ENCODE measurements at regions not wholly inside any gene's neighbourhood (a gene's known extent, or its start where the extent isn't known, plus 50 kb on each side); places are given as distances from the start of the nearest gene placed in this dataset.

DNA sequence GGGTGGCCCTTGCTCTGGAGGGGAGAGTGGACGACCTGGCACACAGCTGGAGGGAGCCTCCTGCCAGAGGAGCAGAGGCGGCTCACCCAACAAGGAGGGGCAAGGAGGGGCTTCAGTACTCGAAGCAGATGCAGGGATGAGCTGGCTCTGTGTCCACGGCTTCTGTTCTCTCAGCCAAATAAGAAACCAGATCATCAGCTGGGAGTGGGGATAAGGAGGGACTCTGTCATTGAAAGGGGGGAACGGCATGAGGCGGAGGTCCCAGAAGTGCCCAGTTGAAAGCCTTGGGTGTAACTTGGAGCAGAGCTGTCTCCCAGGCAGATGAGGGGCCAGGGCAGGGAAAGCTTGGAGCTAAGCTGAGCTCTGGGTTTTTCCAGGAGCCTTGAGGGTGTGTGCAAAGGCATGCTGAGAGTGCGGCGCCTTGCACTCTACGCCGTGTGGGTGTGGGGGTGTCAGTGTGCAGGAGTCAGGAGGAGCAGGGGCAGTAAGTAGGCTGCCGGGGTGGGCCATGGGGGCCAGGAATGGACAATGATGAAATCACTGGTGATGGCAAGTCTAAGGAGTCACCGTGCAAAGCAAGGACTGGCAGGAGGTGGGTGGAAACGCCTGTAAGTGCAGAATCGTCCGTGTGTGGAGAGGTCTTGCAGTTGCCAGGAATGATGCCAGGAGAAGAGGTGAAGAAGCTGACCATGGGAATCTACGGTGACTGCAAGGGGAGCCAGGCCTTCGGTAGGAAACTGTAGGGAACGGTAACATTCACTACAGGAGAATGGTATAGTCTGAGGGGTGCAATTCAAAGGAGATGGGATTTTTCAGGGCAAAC is 85.4 kb upstream of the FOXQ1 start:
- TF ChIP-seq SIN3A (IDR thresholded peaks at IDR 0.05; ENCODE audit: low read depth) (no peak), ELF1 (IDR thresholded peaks at IDR 0.05; ENCODE audit: borderline replicate concordance, low read depth) (no peak)
- Histone ChIP-seq H3K9me3 (ENCODE audit: control insufficient read depth in 1 of 2, insufficient read depth in 1 of 2, low read depth in 1 of 2, low read length in 2 of 2) (no peaks in the 10 kb centered on the region), H3K4me2 (ENCODE audit: low read length) (no peak overlapping the region), H3K36me3 (ENCODE audit: control insufficient read depth in 1 of 2, insufficient read depth in 2 of 2, low read length in 2 of 2) (no peaks in the 10 kb centered on the region), H3K9me2 (ENCODE audit: insufficient read depth) (no peaks in the 10 kb centered on the region), H4K20me1 (ENCODE audit: insufficient read depth) (no peaks in the 10 kb centered on the region), H3K27me3 (ENCODE audit: insufficient read depth, low read length) (peaks cover 7% of the 10 kb centered on the region; the same call in 1 of the 2 replicates), H3K4me1 (ENCODE audit: control insufficient read depth in 1 of 2, insufficient read depth in 2 of 2, low read length in 2 of 2) (no peaks in the 10 kb centered on the region), H3K4me3 (replicated peaks in 1 of 2; ENCODE audit: low read depth in 1 of 2, low read length in 2 of 2) (no peak overlapping the region), H3K27ac (ENCODE audit: low read depth, low read length) (no peak overlapping the region), H3K79me2 (ENCODE audit: insufficient read depth, low read length) (no peaks in the 10 kb centered on the region), H2AFZ (ENCODE audit: low read depth, low read length, poor library complexity, severe bottlenecking) (no peak overlapping the region), H3K9ac (ENCODE audit: low read length) (no peak overlapping the region)
- no peak for ATAC-seq
- no TSS peak for BruUV-seq (replicated peaks)
- ChIA-PET POLR2A (no interaction called here), CTCF (no interaction called here), RAD21 (ENCODE audit: low non-redundant PET in 1 of 2, low total read pairs in 2 of 2, uncharacterized antibody in 2 of 2, unreplicated experiment in 2 of 2) (no interaction called here)
- no peak for DNase-seq (ENCODE audit: low read depth, low spot score)
- intact Hi-C loops (cut with micrococcal nuclease): no loop called here

DNA sequence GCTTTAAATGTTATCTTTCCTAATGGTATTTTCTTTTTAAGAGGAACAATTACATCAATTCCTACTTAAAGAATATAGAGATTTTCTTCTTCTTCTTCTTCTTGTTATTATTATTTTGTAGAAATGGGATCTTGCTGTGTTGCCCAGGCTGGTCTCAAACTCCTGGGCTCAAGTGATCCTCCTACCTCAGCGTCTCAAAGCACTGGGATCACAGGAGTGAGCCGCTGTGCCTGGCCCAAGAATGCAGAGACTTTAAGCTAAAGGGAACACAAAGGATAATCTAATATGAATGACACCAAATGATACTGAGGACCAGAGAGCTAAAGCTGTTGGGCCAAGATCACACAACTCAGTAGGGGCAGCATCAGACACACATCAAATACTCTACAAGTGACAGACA is 87.4 kb upstream of the FOXQ1 start:
- ChIA-PET POLR2A (no interaction called here), CTCF (no interaction called here), RAD21 (ENCODE audit: low non-redundant PET in 1 of 2, low total read pairs in 2 of 2, uncharacterized antibody in 2 of 2, unreplicated experiment in 2 of 2) (no interaction called here)
- H3K9ac ChIP-seq (ENCODE audit: low read length): no peak overlapping the region
- TF ChIP-seq, protein P1, sequence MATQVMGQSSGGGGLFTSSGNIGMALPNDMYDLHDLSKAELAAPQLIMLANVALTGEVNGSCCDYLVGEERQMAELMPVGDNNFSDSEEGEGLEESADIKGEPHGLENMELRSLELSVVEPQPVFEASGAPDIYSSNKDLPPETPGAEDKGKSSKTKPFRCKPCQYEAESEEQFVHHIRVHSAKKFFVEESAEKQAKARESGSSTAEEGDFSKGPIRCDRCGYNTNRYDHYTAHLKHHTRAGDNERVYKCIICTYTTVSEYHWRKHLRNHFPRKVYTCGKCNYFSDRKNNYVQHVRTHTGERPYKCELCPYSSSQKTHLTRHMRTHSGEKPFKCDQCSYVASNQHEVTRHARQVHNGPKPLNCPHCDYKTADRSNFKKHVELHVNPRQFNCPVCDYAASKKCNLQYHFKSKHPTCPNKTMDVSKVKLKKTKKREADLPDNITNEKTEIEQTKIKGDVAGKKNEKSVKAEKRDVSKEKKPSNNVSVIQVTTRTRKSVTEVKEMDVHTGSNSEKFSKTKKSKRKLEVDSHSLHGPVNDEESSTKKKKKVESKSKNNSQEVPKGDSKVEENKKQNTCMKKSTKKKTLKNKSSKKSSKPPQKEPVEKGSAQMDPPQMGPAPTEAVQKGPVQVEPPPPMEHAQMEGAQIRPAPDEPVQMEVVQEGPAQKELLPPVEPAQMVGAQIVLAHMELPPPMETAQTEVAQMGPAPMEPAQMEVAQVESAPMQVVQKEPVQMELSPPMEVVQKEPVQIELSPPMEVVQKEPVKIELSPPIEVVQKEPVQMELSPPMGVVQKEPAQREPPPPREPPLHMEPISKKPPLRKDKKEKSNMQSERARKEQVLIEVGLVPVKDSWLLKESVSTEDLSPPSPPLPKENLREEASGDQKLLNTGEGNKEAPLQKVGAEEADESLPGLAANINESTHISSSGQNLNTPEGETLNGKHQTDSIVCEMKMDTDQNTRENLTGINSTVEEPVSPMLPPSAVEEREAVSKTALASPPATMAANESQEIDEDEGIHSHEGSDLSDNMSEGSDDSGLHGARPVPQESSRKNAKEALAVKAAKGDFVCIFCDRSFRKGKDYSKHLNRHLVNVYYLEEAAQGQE (IDR thresholded peaks at IDR 0.05; ENCODE audit: low read depth): no peak
- no peak for TF ChIP-seq SIN3A (IDR thresholded peaks at IDR 0.05; ENCODE audit: low read depth)
- TF ChIP-seq JUND (IDR thresholded peaks at IDR 0.05): no peak
- TF ChIP-seq ZFX (IDR thresholded peaks at IDR 0.05): no peak
- no peak for TF ChIP-seq RAD21 (IDR thresholded peaks at IDR 0.05; ENCODE audit: low read depth)
- no peak for TF ChIP-seq CEBPB (IDR thresholded peaks at IDR 0.05; ENCODE audit: low read depth)
- no peak for TF ChIP-seq POLR2AphosphoS5 (IDR thresholded peaks at IDR 0.05; ENCODE audit: low read depth, low read length)
- no peak for TF ChIP-seq TCF7L2 (IDR thresholded peaks at IDR 0.05; ENCODE audit: borderline replicate concordance, extremely low read depth, insufficient read depth, insufficient read length)
- TF ChIP-seq, protein P2, sequence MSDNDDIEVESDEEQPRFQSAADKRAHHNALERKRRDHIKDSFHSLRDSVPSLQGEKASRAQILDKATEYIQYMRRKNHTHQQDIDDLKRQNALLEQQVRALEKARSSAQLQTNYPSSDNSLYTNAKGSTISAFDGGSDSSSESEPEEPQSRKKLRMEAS (IDR thresholded peaks at IDR 0.05): no peak
- no peak for TF ChIP-seq SP1 (IDR thresholded peaks at IDR 0.05; ENCODE audit: low read depth)
- no peak for TF ChIP-seq EGR1 (IDR thresholded peaks at IDR 0.05; ENCODE audit: low read depth)
- TF ChIP-seq CTCF (IDR thresholded peaks at IDR 0.05 in 2 of 3, conservative IDR thresholded peaks at IDR 0.05 in 1 of 3; ENCODE audit: borderline replicate concordance in 1 of 3, insufficient read depth in 1 of 3, low read depth in 2 of 3, low read length in 2 of 3): no peak
- TF ChIP-seq POLR2A (IDR thresholded peaks at IDR 0.05; ENCODE audit: borderline replicate concordance, extremely low read depth, insufficient read depth, insufficient read length): no peak
- TF ChIP-seq YY1 (IDR thresholded peaks at IDR 0.05; ENCODE audit: extremely low read depth, insufficient replicate concordance, low read depth, low read length): no peak
- intact Hi-C loops (cut with micrococcal nuclease): no loop called here
- H3K4me3 ChIP-seq (replicated peaks in 1 of 2; ENCODE audit: low read depth in 1 of 2, low read length in 2 of 2): no peak overlapping the region
- no peak overlapping the region for H3K4me2 ChIP-seq (ENCODE audit: low read length)
- DNase-seq (ENCODE audit: low read depth, low spot score) (no peak), ATAC-seq (no peak)
- no peaks in the 10 kb centered on the region for H3K9me2 ChIP-seq (ENCODE audit: insufficient read depth)
- H3K36me3 ChIP-seq (ENCODE audit: control insufficient read depth in 1 of 2, insufficient read depth in 2 of 2, low read length in 2 of 2): no peaks in the 10 kb centered on the region
- H3K4me1 ChIP-seq (ENCODE audit: control insufficient read depth in 1 of 2, insufficient read depth in 2 of 2, low read length in 2 of 2): no peaks in the 10 kb centered on the region
- H3K27ac ChIP-seq (ENCODE audit: low read depth, low read length): no peak overlapping the region
- no peaks in the 10 kb centered on the region for H3K9me3 ChIP-seq (ENCODE audit: control insufficient read depth in 1 of 2, insufficient read depth in 1 of 2, low read depth in 1 of 2, low read length in 2 of 2)
- H3K27me3 ChIP-seq (ENCODE audit: insufficient read depth, low read length): no peaks in the 10 kb centered on the region
- H2AFZ ChIP-seq (ENCODE audit: low read depth, low read length, poor library complexity, severe bottlenecking): no peak overlapping the region
- BruUV-seq (replicated peaks): no TSS peak
- H4K20me1 ChIP-seq (ENCODE audit: insufficient read depth): no peaks in the 10 kb centered on the region
- no peaks in the 10 kb centered on the region for H3K79me2 ChIP-seq (ENCODE audit: insufficient read depth, low read length)
